GM12878 (cell line): ENCODE measurements at regions not wholly inside any gene's neighbourhood (a gene's known extent, or its start where the extent isn't known, plus 50 kb on each side); places are given as distances from the start of the nearest gene placed in this dataset.
A peak's percentile ranks its signal among the peaks of the same experiment; 100 is the strongest.

Experiments
- ATAC-seq: fragments of 200-7000 bp; cut with Tn5 transposase; 3 replicates; pipeline ENCODE4 v1.9.1; 2020; ENCODE audit warnings: mild to moderate bottlenecking, moderate library complexity
- BruUV-seq: library from RNA; stranded (reverse); fragments of 400-500 nt; replicated peaks from 2 replicates; lab custom pipeline; 2021; lab: Mats Ljungman, UMichigan
- CTCF ChIA-PET: fragments of 300-600 bp; sonication (Branson Sonifier 250); formaldehyde crosslinking; extraction: SDS; loops from one replicate; lab custom pipeline; 2021; ENCODE audit warnings: inconsistent platforms; lab: Yijun Ruan, JAX
- POLR2A ChIA-PET: fragments of 350-600 bp; formaldehyde crosslinking; extraction: SDS; loops from one replicate; lab custom pipeline; 2021; ENCODE audit warnings: inconsistent platforms; lab: Charles Lee
- RAD21 ChIA-PET: fragments of 300-600 bp; sonication (Branson Sonifier 250); formaldehyde crosslinking; loops from one replicate; lab custom pipeline; 2023; ENCODE audit warnings: antibody characterized with exemption; ENCODE audit not compliant: unreplicated experiment; lab: Charles Lee
- SMC1A ChIA-PET: fragments of 300-600 bp; sonication (Branson Sonifier 250); formaldehyde crosslinking; loops from one replicate; lab custom pipeline; 2023; ENCODE audit not compliant: unreplicated experiment, uncharacterized antibody; lab: Charles Lee
- DNase-seq: peaks from one replicate; pipeline ENCODE4 v3.0.0-alpha.2; 2011; ENCODE audit warnings: low read depth, low spot score
- FAIRE-seq: peaks from 3 replicates; lab custom pipeline; 2011; peaks lifted over from hg19 to GRCh38; lab: Jason Lieb, UNC
- H2AFZ ChIP-seq: 2 replicates; pipeline ENCODE4 v1.6.0; 2011; ENCODE audit warnings: low read depth, low read length, control low read depth; ENCODE audit not compliant: control insufficient read depth
- H3K27ac ChIP-seq: 2 replicates; pipeline ENCODE4 v1.5.1; 2011; ENCODE audit warnings: control low read depth; ENCODE audit not compliant: control insufficient read depth, insufficient read depth
- H3K27me3 ChIP-seq, 2 experiments: replicated peaks in 1 of 2; 2 replicates each; pipeline versions ENCODE4 v1.6.0 to v1.6.1; 2011; ENCODE audit warnings: low read length in 1 of 2; ENCODE audit not compliant: control insufficient read depth in 2 of 2, insufficient read depth in 2 of 2
- H3K36me3 ChIP-seq, 2 experiments: 2 replicates each; pipeline ENCODE4 v1.5.1; 2011; ENCODE audit warnings: low read length in 1 of 2; ENCODE audit not compliant: control insufficient read depth in 2 of 2, insufficient read depth in 2 of 2
- H3K4me1 ChIP-seq: 2 replicates; pipeline ENCODE4 v1.6.1; 2011; ENCODE audit warnings: mild to moderate bottlenecking, low read length, moderate library complexity, mixed read lengths; ENCODE audit not compliant: control insufficient read depth, insufficient read depth
- H3K4me2 ChIP-seq: 2 replicates; pipeline ENCODE4 v1.6.0; 2011; ENCODE audit warnings: control low read depth; ENCODE audit not compliant: control insufficient read depth, insufficient read depth
- H3K4me3 ChIP-seq: fragments of 200-600 bp; sonication (generic); 2 replicates; pipeline ENCODE4 v1.5.1; 2016
- H3K79me2 ChIP-seq: 2 replicates; pipeline ENCODE4 v1.6.0; 2011; ENCODE audit warnings: low read length; ENCODE audit not compliant: control insufficient read depth, insufficient read depth
- H3K9ac ChIP-seq: 2 replicates; pipeline ENCODE4 v1.8.0; 2011; ENCODE audit warnings: low read length, control low read depth, mixed read lengths; ENCODE audit not compliant: control insufficient read depth, insufficient read depth
- H3K9me3 ChIP-seq: replicated peaks from 3 replicates; pipeline ENCODE4 v1.5.1; 2011; ENCODE audit warnings: mild to moderate bottlenecking, low read length; ENCODE audit not compliant: control insufficient read depth, insufficient read depth
- H4K20me1 ChIP-seq: 2 replicates; pipeline ENCODE4 v1.6.0; 2011; ENCODE audit not compliant: control insufficient read depth, insufficient read depth
- CEBPB ChIP-seq, 2 experiments: fragments of 150-350 bp in 1 of 2; IDR thresholded peaks; 2 replicates each; pipeline ENCODE4 v1.6.1; 2012 to 2014; ENCODE audit warnings: low read depth in 2 of 2, low read length in 2 of 2, borderline replicate concordance in 1 of 2, inconsistent platforms in 1 of 2
- MEF2B ChIP-seq: fragments of 450-650 bp; IDR thresholded peaks from 2 replicates; pipeline ENCODE4 v1.6.1; 2018; ENCODE audit warnings: mild to moderate bottlenecking, moderate library complexity; ENCODE audit not compliant: partially characterized antibody, poor library complexity, severe bottlenecking
- MYC ChIP-seq: IDR thresholded peaks from 2 replicates; pipeline ENCODE4 v1.6.1; 2011; ENCODE audit warnings: mild to moderate bottlenecking, low read length, moderate library complexity, inconsistent platforms; ENCODE audit not compliant: insufficient read depth, insufficient replicate concordance, insufficient read length, severe bottlenecking
- NFYB ChIP-seq: IDR thresholded peaks from 2 replicates; pipeline ENCODE4 v1.6.1; 2011; ENCODE audit warnings: low read depth, mild to moderate bottlenecking, low read length, improper control_type of control experiment, moderate library complexity; ENCODE audit not compliant: insufficient read depth
- RUNX3 ChIP-seq: IDR thresholded peaks from 2 replicates; pipeline ENCODE4 v1.6.1; 2012; ENCODE audit warnings: low read length, inconsistent platforms
- SPI1 ChIP-seq: IDR thresholded peaks from 2 replicates; pipeline ENCODE4 v1.6.1; 2011; ENCODE audit warnings: low read depth, mild to moderate bottlenecking, low read length, moderate library complexity, borderline replicate concordance; ENCODE audit not compliant: insufficient read depth
- ZZZ3 ChIP-seq: IDR thresholded peaks from 2 replicates; pipeline ENCODE4 v1.6.1; 2011; ENCODE audit warnings: low read depth; ENCODE audit not compliant: control insufficient read depth, insufficient read length
- WGBS: methylation state at CpG from one replicate; pipeline ENCODE4 v1.1.6; 2016; ENCODE audit warnings: low lambda C conversion rate; ENCODE audit not compliant: insufficient replicate concordance, insufficient coverage; ENCODE audit errors: missing lambda C conversion rate; 5-methylcytosine and 5-hydroxymethylcytosine counted together
- in situ Hi-C: fragments of 300-500 bp; cut with MboI; formaldehyde crosslinking; loops from 9 replicates; pipeline ENCODE4 v1.14.3; 2018; ENCODE audit warnings: mixed read lengths
- intact Hi-C: fragments of 100-400 bp; cut with micrococcal nuclease; formaldehyde crosslinking; loops from one replicate; pipeline ENCODE4 v1.14.2; 2022; ENCODE audit not compliant: unreplicated experiment
- TF ChIP-seq, protein P1 (sequence below): fragments of 450-650 bp; IDR thresholded peaks from 2 replicates; pipeline ENCODE4 v1.6.1; 2017; ENCODE audit warnings: borderline replicate concordance

DNA sequence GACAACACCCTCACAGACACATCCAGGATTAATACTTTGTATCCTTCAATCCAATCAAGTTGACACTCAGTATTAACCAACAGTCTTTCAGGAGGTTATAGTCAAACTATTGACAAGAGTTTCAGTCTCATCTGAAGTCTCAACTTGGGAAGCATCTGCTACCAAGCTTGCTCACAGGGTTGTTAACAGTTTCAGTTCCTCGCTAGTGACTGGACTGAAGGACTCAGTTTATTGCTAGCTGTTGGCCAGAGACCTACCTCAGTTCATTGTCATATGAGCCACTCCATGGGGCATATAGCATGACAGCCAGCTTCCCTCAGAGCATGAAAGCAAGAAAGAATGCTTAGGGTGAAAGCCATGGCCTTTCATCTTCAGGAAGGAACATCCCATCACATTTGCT is 228.6 kb downstream of the EPHA4 start:
- 0% methylated on average over 1 of the region's 1 CpG for WGBS
- Histone ChIP-seq H3K4me1 (no peaks in the 10 kb centered on the region), H3K79me2 (no peaks in the 10 kb centered on the region), H3K36me3 (no peaks in the 10 kb centered on the region), H2AFZ (no peak overlapping the region), H3K9me3 (no peaks in the 10 kb centered on the region), H3K27ac (no peak overlapping the region), H3K9ac (no peak overlapping the region), H3K27me3 (no peaks in the 10 kb centered on the region), H4K20me1 (no peaks in the 10 kb centered on the region), H3K4me3 (no peak overlapping the region), H3K4me2 (no peak overlapping the region)
- BruUV-seq, result no TSS peak
- ChIA-PET POLR2A (no interaction called here), SMC1A (interaction anchor here (0.9 to 1.5 kb wide), 4 partner anchors 17 to 35 kb away, joined by 3 to 5 read pairs (median 4); no protein-coding TSS in a partner anchor), RAD21 (no interaction called here), CTCF (no interaction called here)
- ATAC-seq (peak; percentile 87), DNase-seq (no peak), FAIRE-seq (peak; percentile 71)
- intact Hi-C loops (no loop called here), in situ Hi-C loops (no loop called here)
- no peak for TF ChIP-seq ZZZ3
- no peak for TF ChIP-seq NFYB
- no peak for TF ChIP-seq RUNX3
- no peak for TF ChIP-seq CEBPB (IDR thresholded peaks at IDR 0.05; ENCODE audit: borderline replicate concordance in 1 of 2, low read depth in 2 of 2, low read length in 2 of 2)
- TF ChIP-seq, protein P1, sequence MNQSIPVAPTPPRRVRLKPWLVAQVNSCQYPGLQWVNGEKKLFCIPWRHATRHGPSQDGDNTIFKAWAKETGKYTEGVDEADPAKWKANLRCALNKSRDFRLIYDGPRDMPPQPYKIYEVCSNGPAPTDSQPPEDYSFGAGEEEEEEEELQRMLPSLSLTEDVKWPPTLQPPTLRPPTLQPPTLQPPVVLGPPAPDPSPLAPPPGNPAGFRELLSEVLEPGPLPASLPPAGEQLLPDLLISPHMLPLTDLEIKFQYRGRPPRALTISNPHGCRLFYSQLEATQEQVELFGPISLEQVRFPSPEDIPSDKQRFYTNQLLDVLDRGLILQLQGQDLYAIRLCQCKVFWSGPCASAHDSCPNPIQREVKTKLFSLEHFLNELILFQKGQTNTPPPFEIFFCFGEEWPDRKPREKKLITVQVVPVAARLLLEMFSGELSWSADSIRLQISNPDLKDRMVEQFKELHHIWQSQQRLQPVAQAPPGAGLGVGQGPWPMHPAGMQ, result no peak
- peak; percentile 84; the same call in 1 of the 2 replicates for TF ChIP-seq SPI1
- no peak for TF ChIP-seq MYC
- no peak for TF ChIP-seq MEF2B
